Stimulated activated naive CD8-positive, alpha-beta T cell treated with anti-CD3 and anti-CD28 coated beads, Interleukin-15, Interleukin-2, amounts not matched to agents 100 ng/mL and 50 ng/mL, for 24 hours (primary cell): ENCODE measurements at regions not wholly inside any gene's neighbourhood (a gene's known extent, or its start where the extent isn't known, plus 50 kb on each side); places are given as distances from the start of the nearest gene placed in this dataset.

Source experiments
- H3K27ac Mint-ChIP-seq: one replicate; pipeline ENCODE4 v1.8.0; 2021; ENCODE audit warnings: mild to moderate bottlenecking, mixed read lengths
- H3K27me3 Mint-ChIP-seq: one replicate; pipeline ENCODE4 v1.8.0; 2021; ENCODE audit warnings: mixed read lengths
- H3K36me3 Mint-ChIP-seq: one replicate; pipeline ENCODE4 v1.8.0; 2021; ENCODE audit warnings: low read depth, mixed read lengths
- H3K4me1 Mint-ChIP-seq: one replicate; pipeline ENCODE4 v1.8.0; 2021; ENCODE audit warnings: low read depth, mixed read lengths
- H3K4me3 Mint-ChIP-seq: one replicate; pipeline ENCODE4 v1.8.0; 2021; ENCODE audit warnings: mild to moderate bottlenecking, mixed read lengths
- H3K9me3 Mint-ChIP-seq: one replicate; pipeline ENCODE4 v1.8.0; 2021; ENCODE audit warnings: mixed read lengths

- Mint-ChIP-seq H3K4me3 (no peak overlapping the region), H3K4me1 (no peaks in the 10 kb centered on the region), H3K36me3 (no peaks in the 10 kb centered on the region), H3K27ac (no peak overlapping the region), H3K9me3 (no peaks in the 10 kb centered on the region), H3K27me3 (no peaks in the 10 kb centered on the region)
Measured at GRCh38 chr12:58496411-58497190, 423.7 kb downstream of the LRIG3 start.

GRCh38 chr12:58500399-58500798, 419.9 kb downstream of the LRIG3 start:
- H3K27ac Mint-ChIP-seq, result no peak overlapping the region
- H3K4me3 Mint-ChIP-seq, result no peak overlapping the region
- no peaks in the 10 kb centered on the region for H3K4me1 Mint-ChIP-seq
- H3K9me3 Mint-ChIP-seq, result no peaks in the 10 kb centered on the region
- no peaks in the 10 kb centered on the region for H3K36me3 Mint-ChIP-seq
- H3K27me3 Mint-ChIP-seq, result no peaks in the 10 kb centered on the region

GRCh38 chr12:58502226-58502625, 418.1 kb downstream of the LRIG3 start:
- Mint-ChIP-seq H3K9me3 (no peaks in the 10 kb centered on the region), H3K27me3 (no peaks in the 10 kb centered on the region), H3K27ac (no peak overlapping the region), H3K4me3 (no peak overlapping the region), H3K36me3 (no peaks in the 10 kb centered on the region), H3K4me1 (no peaks in the 10 kb centered on the region)

- H3K27me3 Mint-ChIP-seq, result no peaks in the 10 kb centered on the region
- H3K36me3 Mint-ChIP-seq, result no peaks in the 10 kb centered on the region
- no peaks in the 10 kb centered on the region for H3K4me1 Mint-ChIP-seq
- no peak overlapping the region for H3K4me3 Mint-ChIP-seq
- H3K9me3 Mint-ChIP-seq, result peaks cover 1% of the 10 kb centered on the region
- H3K27ac Mint-ChIP-seq, result no peak overlapping the region
Measured at GRCh38 chr12:58502841-58503240, 417.5 kb downstream of the LRIG3 start.

- no peaks in the 10 kb centered on the region for H3K4me1 Mint-ChIP-seq
- H3K9me3 Mint-ChIP-seq, result peaks cover 6% of the 10 kb centered on the region
- H3K27me3 Mint-ChIP-seq, result no peaks in the 10 kb centered on the region
- no peak overlapping the region for H3K27ac Mint-ChIP-seq
- no peaks in the 10 kb centered on the region for H3K36me3 Mint-ChIP-seq
- no peak overlapping the region for H3K4me3 Mint-ChIP-seq
Measured at GRCh38 chr12:58503731-58504130, 416.6 kb downstream of the LRIG3 start.

- Mint-ChIP-seq H3K27me3 (no peaks in the 10 kb centered on the region), H3K4me1 (no peaks in the 10 kb centered on the region), H3K27ac (no peak overlapping the region), H3K36me3 (no peaks in the 10 kb centered on the region), H3K9me3 (peaks cover 6% of the 10 kb centered on the region), H3K4me3 (no peak overlapping the region)
Measured at GRCh38 chr12:58504143-58504938, 416.0 kb downstream of the LRIG3 start.

GRCh38 chr12:58509116-58509885, 411.0 kb downstream of the LRIG3 start:
- no peak overlapping the region for H3K27ac Mint-ChIP-seq
- no peak overlapping the region for H3K4me3 Mint-ChIP-seq
- H3K4me1 Mint-ChIP-seq, result no peaks in the 10 kb centered on the region
- peaks cover 18% of the 10 kb centered on the region for H3K9me3 Mint-ChIP-seq
- H3K36me3 Mint-ChIP-seq, result no peaks in the 10 kb centered on the region
- H3K27me3 Mint-ChIP-seq, result no peaks in the 10 kb centered on the region

- H3K4me3 Mint-ChIP-seq, result no peak overlapping the region
- no peaks in the 10 kb centered on the region for H3K27me3 Mint-ChIP-seq
- no peaks in the 10 kb centered on the region for H3K36me3 Mint-ChIP-seq
- no peaks in the 10 kb centered on the region for H3K4me1 Mint-ChIP-seq
- peaks cover 33% of the 10 kb centered on the region for H3K9me3 Mint-ChIP-seq
- no peak overlapping the region for H3K27ac Mint-ChIP-seq
Measured at GRCh38 chr12:58513301-58513834, 406.9 kb downstream of the LRIG3 start.

GRCh38 chr12:58513852-58514251, 406.5 kb downstream of the LRIG3 start:
- no peaks in the 10 kb centered on the region for H3K4me1 Mint-ChIP-seq
- H3K27ac Mint-ChIP-seq, result no peak overlapping the region
- peaks cover 38% of the 10 kb centered on the region for H3K9me3 Mint-ChIP-seq
- no peak overlapping the region for H3K4me3 Mint-ChIP-seq
- H3K36me3 Mint-ChIP-seq, result no peaks in the 10 kb centered on the region
- H3K27me3 Mint-ChIP-seq, result no peaks in the 10 kb centered on the region

GRCh38 chr12:58519839-58520238, 400.5 kb downstream of the LRIG3 start:
- no peak overlapping the region for H3K4me3 Mint-ChIP-seq
- peaks cover 27% of the 10 kb centered on the region for H3K9me3 Mint-ChIP-seq
- no peaks in the 10 kb centered on the region for H3K4me1 Mint-ChIP-seq
- H3K36me3 Mint-ChIP-seq, result no peaks in the 10 kb centered on the region
- no peaks in the 10 kb centered on the region for H3K27me3 Mint-ChIP-seq
- H3K27ac Mint-ChIP-seq, result no peak overlapping the region

- Mint-ChIP-seq H3K9me3 (peaks cover 25% of the 10 kb centered on the region), H3K4me3 (no peak overlapping the region), H3K27me3 (no peaks in the 10 kb centered on the region), H3K4me1 (no peaks in the 10 kb centered on the region), H3K36me3 (no peaks in the 10 kb centered on the region), H3K27ac (no peak overlapping the region)
Measured at GRCh38 chr12:58521152-58521551, 399.2 kb downstream of the LRIG3 start.

- H3K4me3 Mint-ChIP-seq, result no peak overlapping the region
- peaks cover 18% of the 10 kb centered on the region for H3K9me3 Mint-ChIP-seq
- no peaks in the 10 kb centered on the region for H3K27me3 Mint-ChIP-seq
- no peak overlapping the region for H3K27ac Mint-ChIP-seq
- no peaks in the 10 kb centered on the region for H3K4me1 Mint-ChIP-seq
- no peaks in the 10 kb centered on the region for H3K36me3 Mint-ChIP-seq
Measured at GRCh38 chr12:58521796-58522195, 398.5 kb downstream of the LRIG3 start.

GRCh38 chr12:58523360-58523759, 396.9 kb downstream of the LRIG3 start:
- H3K36me3 Mint-ChIP-seq, result no peaks in the 10 kb centered on the region
- H3K27me3 Mint-ChIP-seq, result no peaks in the 10 kb centered on the region
- no peak overlapping the region for H3K27ac Mint-ChIP-seq
- no peaks in the 10 kb centered on the region for H3K4me1 Mint-ChIP-seq
- no peak overlapping the region for H3K4me3 Mint-ChIP-seq
- peaks cover 6% of the 10 kb centered on the region for H3K9me3 Mint-ChIP-seq

- Mint-ChIP-seq H3K4me3 (no peak overlapping the region), H3K27ac (no peak overlapping the region), H3K4me1 (no peaks in the 10 kb centered on the region), H3K9me3 (no peaks in the 10 kb centered on the region), H3K36me3 (no peaks in the 10 kb centered on the region), H3K27me3 (peaks cover 4% of the 10 kb centered on the region)
Measured at GRCh38 chr12:58528271-58528670, 392.0 kb downstream of the LRIG3 start.
